HG02798 (cell line): ENCODE measurements at regions not wholly inside any gene's neighbourhood (a gene's known extent, or its start where the extent isn't known, plus 50 kb on each side); places are given as distances from the start of the nearest gene placed in this dataset.
A peak's percentile ranks its signal among the peaks of the same experiment; 100 is the strongest.

Source experiments
- ATAC-seq: cut with Tn5 transposase; IDR thresholded peaks from one replicate; pipeline ENCODE4 v1.9.1; 2021; ENCODE audit warnings: mild to moderate bottlenecking; ENCODE audit not compliant: unreplicated experiment, poor library complexity

DNA sequence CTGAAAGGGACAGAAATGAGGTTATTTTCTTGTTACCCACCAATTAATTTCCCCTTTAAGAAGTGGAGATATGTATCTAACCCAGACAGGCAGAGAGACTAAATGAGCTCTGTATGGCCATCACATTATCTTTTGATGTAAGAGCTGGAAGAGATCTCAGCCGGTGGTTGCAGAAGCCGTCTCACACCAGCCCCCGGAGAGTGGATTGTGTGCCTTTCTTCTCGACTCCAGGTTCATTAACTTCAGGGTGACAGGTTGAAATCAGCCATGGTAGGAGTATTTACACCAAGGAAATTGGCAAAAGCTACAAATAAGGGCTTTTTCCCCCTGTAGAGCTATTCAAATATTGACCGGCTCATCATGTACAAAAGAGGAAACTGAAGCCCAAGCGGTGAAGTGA lies 580.3 kb upstream of the CADM1 start:
- no peak for ATAC-seq

DNA sequence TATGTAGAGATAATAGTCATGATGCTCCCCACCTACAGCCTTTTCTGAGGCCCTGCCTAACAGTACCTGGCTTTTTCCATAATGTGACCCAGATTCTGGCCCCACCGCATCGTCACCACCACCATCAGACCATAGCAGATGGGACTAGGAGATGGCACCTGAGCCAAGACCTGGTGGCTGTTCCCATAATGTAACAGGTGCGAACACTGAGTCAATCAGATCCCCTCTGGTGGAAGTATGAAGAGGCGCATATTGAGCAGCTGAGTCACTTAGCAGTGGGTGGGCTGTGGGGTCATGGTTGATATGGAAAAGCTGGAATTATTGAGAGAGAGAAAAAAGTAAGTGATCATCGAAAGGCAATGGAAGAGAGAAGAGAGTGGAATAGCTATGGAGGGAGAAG lies 578.0 kb upstream of the CADM1 start:
- no peak for ATAC-seq

GRCh38 chr11:116079580-116079979 lies 575.4 kb upstream of the CADM1 start:
- ATAC-seq, result no peak

GRCh38 chr11:116078101-116078591 lies 573.9 kb upstream of the CADM1 start:
- no peak for ATAC-seq

DNA sequence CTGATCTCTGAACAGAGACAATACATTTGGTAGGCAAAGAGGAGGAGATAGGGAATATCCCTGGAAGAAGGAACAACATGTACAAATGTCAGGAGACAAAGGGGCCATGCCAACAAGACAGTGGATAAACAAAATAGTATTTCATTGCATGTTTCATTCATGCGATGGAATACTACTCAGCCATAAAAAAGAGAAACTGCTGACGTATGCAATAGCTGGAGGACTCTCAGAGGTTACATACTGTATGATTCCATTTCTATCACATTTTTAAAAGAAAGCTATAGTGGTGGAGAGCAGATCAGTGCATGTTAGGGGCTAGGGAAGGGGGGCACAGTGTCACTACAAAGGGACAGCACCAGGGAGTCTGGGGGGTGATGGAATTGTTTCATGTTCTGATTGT lies 572.9 kb upstream of the CADM1 start:
- ATAC-seq, result no peak

- ATAC-seq, result peak; percentile 82
Measured at GRCh38 chr11:116073854-116074837, 569.9 kb upstream of the CADM1 start.

GRCh38 chr11:116072601-116073410 lies 568.6 kb upstream of the CADM1 start:
- ATAC-seq, result no peak

- no peak for ATAC-seq
Measured at GRCh38 chr11:116072133-116072532, 567.9 kb upstream of the CADM1 start.

DNA sequence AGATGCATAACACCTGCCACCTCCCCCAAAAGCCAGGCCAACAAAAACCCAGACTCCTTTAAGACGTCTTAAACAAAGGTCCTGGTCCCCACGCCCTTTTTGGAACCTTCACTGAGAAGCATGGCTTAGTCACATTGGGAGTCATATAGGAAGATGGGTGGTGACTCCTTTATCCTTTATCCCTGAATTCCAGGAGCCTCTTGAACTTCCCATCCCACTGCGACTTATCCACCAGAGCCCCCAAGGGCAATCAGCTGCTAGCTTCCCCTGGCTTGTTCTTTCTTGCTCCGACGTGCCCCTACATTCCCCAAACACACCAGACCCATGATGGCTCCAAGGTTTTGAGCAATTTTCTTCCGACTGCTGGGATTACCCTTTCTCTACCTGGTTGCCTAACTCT lies 567.0 kb upstream of the CADM1 start:
- no peak for ATAC-seq

GRCh38 chr11:116070520-116070919 lies 566.3 kb upstream of the CADM1 start:
- no peak for ATAC-seq

DNA sequence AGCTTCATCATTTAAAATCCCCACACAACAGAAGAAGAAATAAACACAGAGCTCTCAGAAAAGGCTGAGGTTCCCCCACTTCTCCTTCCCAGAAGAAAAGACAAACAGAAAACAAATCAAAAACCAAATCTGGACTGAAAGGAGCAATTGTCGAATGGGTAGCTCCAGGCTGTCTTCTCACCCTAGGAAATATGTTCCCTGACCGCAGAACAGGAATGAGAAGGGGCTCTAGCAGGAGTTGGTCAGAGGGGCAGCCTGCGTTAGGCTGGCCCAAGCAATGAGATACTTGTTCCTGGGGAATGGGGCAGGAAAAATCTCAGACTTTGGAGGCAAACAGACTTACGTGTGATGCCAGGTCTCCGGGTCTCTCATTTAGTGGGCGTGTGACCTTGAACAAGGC lies 562.6 kb upstream of the CADM1 start:
- no peak for ATAC-seq

DNA sequence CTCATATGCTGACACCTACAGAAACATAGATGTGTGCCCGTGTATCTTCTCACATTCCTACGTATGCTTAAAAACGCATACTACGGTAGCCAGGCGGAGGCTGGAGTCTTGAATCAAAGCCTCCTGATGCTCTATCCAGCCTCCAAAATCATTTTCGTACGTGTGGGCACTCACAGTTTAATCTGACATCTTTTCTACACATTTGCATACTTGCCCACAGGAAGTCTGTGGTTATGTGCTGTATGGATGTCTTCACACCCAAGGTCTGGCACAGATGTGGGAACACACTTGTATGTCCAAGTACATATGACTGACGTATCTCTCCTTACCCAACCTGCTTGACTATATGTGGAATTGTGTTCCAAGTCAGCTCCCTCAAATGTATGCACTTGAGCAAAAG lies 561.8 kb upstream of the CADM1 start:
- ATAC-seq, result peak; percentile 37

DNA sequence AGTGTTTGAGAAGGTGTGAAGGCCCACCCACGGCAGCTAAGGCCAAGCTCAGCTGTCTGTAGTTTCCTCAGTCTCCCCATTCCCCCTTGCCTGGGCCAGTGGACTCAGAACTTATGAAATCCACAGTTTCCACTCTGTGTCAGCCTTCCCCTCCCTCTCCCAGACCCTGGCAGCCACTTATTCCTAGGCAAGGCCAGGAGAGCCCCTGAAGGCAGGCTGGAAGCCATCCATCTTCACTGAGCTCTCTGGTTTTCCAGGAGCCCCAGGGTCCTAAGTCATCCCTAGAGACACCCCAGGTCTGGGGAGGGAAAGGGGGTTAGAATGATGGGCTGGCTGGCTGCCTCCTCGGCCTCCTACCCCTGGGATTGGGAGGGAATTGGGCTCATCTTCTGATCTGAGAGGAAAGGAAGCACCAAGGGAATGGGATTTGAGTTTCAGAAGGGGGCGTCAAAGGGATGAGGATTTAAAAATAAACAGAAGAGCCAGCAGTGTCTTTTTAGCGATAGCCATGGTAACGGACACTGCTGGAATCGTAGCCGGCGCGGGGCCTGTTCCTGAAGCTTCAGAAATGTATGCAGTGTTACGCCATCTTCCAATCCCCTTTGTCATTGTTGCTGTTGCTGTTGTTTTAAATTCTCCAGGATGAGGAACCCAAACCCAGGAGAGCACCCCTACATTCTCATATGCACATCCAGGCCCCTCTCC lies 561.1 kb upstream of the CADM1 start:
- ATAC-seq, result no peak

DNA sequence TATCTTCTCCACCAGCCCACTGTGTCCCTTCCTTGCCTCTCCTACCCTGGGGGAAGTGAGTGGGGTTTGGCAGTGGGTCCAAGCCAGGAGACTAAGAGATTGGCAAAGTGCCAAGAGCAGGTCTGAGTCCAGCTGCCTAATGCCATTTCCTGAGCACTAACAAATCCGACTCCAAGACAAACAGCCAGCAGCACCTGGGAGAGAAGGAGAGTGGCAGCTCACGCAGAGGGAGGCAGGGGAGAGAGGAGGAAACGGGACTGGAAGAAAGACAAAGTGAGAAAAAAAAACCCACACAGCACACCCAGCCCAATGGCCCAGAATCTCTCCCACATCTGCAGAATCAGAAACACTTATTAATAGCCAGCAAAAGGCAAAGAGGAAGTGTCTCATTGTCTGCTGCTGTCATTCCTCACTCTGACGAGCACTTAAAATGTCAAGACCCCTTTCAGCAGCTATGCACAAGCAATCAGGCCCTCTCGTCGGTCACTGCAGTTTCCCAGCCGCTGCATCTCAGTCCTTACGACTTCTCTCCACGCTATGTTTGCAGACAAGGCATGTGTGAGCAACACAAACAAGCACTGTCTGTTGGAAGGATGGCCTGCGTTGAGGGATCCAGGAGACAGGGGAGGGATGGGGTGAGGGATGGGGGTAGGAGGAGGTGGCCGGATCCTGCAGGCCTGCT lies 558.4 kb upstream of the CADM1 start:
- ATAC-seq, result no peak

DNA sequence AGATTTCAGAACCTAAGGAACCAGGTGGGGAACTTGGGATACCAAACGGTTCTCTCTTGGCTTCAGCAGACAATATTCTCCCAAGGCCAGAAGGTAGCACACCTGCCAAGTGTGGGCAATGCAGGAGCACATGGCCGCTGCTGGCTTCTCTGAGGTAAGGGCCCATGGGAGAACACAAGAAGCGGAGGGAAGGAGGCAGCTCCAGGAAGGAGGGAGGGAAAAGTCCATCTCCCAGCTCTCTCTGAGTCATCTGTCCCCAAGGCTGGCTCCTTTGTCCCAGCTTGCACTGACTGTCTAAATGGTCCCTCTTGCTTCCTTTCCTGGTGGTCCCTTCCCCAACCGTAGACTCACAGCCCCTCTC lies 557.9 kb upstream of the CADM1 start:
- ATAC-seq, result no peak

- no peak for ATAC-seq
Measured at GRCh38 chr11:116061322-116061721, 557.1 kb upstream of the CADM1 start.

- ATAC-seq, result no peak
Measured at GRCh38 chr11:116059919-116060318, 555.7 kb upstream of the CADM1 start.

GRCh38 chr11:116057000-116057399 lies 552.8 kb upstream of the CADM1 start:
- ATAC-seq, result no peak

GRCh38 chr11:116055064-116055463 lies 550.8 kb upstream of the CADM1 start:
- no peak for ATAC-seq

DNA sequence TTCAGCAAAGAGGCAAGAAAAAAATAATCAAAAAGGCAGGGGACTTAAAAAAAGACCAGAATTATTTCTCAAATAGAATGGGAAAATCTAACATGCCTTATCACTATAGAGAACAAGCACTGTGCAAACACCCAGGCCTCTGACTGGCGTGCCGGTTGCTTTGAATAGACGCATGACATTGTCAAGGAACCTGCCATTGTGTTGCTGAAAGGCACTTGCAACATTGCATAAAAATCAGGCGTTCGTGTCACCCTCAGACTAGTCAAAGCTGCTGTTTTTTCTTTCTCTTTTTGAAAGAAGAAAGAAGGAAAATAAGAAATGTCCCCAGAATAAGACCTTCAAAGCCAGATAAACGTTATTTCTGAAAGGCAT lies 549.3 kb upstream of the CADM1 start:
- no peak for ATAC-seq
